ENCODE measurements at regions not wholly inside any gene's neighbourhood (a gene's known extent, or its start where the extent isn't known, plus 50 kb on each side); places are given as distances from the start of the nearest gene placed in this dataset.
A peak's percentile ranks its signal among the peaks of the same experiment; 100 is the strongest.

DNA sequence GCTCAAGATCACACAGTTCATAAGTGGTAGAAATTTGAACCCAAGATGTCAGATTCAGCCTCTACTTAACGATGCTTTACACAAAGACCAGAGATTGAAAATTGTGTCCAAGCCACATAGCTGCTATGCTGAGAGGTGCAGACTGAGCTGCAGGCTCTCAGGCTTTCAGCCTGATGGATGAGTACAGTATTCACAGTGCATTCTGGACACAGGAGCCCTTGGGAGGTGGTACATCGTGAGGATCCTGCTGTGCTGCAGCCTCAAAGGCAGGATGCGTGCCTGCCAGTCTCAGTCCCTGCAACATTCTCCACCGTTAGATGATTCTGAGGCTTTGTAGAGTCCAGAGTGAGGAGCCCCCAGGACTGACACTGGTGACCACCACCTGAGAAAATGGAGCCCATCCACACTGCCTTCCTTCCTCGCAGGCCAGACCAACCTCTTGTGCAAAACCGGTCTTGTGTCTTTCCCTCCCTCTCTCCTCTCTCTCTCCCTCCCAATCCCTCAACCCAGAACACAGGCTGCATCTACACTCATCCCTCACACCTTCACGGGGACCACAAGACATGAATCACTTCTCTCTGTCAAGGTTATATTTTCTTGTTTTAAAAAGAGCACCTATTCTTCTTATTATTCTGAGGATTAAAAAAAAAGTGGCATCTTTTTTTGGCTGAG lies 203.4 kb upstream of the ZNF507 start:
- ATAC-seq (no peak), DNase-seq (no peak)
- intact Hi-C loops (cut with micrococcal nuclease): no loop called here

GRCh38 chr19:32146664-32147063 lies 198.7 kb upstream of the ZNF507 start:
- intact Hi-C loops (cut with micrococcal nuclease): no loop called here
- ATAC-seq (no peak), DNase-seq (no peak)

GRCh38 chr19:32150605-32151004 lies 194.8 kb upstream of the ZNF507 start:
- no peak for ATAC-seq
- intact Hi-C loops (cut with micrococcal nuclease): no loop called here
- no peak for DNase-seq

DNA sequence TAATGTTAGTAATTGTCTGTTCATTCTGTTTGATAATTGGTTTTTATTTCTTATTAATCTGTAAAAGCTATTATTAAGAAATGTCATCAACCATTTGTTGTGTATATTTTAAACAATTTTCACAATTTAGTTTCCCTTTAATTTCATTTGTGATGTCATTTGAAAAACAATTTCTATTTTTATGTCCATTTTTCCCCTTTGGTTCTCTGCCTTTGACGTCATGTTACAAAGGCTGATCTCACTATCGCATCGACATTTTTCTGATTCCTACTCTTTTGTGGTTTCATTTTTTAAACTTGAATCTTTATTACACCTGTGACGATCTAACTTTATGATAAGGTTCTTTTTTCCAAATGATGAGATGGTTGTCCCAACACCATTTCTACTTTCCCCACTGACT lies 191.0 kb upstream of the ZNF507 start:
- no peak for ATAC-seq
- intact Hi-C loops (cut with micrococcal nuclease): no loop called here
- no peak for DNase-seq

- DNase-seq (no peak), ATAC-seq (no peak)
- intact Hi-C loops (cut with micrococcal nuclease): no loop called here
Measured at GRCh38 chr19:32164384-32164992, 180.9 kb upstream of the ZNF507 start.

DNA sequence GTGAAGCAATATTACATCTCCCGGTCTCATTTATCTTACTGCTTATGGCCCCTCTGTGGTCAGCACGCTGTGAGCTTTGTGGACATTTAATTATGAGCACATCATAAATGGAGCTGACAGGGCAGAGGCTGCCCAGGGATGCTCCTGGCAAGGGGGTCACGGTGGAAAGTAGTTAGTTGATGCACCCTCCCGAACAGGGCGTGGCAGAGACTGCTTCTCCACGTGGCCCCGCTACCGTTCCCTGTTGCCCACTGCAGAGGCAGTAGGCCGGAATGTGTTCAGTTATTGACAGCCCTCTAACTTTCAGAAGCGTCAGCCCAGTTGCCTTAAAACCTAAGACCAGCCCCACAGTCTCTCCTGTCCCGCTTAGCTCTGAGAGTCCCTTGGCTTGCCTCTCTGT lies 180.3 kb upstream of the ZNF507 start:
- ATAC-seq (no peak), DNase-seq (no peak)
- intact Hi-C loops (cut with micrococcal nuclease): no loop called here

- ATAC-seq (no peak), DNase-seq (no peak)
- intact Hi-C loops (cut with micrococcal nuclease): no loop called here
Measured at GRCh38 chr19:32165750-32166149, 179.7 kb upstream of the ZNF507 start.

DNA sequence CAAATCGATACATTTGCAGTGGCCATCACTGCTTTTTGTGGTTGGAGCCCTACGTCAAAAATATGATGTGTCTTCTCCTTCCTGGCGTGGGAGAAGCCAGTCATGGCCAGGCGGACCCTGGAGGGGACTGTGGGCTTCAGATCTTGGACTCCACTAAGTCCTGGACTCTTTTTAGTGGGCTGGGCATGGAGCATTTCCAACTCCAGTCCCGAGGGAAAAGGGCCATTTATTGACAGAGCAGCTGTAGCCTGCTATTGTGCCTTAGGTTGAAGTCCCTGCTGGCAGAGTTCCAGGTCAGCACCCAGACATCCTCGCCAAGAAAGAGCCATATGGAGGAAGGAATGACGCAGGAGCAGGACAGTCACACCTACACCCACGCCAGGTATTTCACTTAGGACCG lies 179.2 kb upstream of the ZNF507 start:
- ATAC-seq: no peak

DNA sequence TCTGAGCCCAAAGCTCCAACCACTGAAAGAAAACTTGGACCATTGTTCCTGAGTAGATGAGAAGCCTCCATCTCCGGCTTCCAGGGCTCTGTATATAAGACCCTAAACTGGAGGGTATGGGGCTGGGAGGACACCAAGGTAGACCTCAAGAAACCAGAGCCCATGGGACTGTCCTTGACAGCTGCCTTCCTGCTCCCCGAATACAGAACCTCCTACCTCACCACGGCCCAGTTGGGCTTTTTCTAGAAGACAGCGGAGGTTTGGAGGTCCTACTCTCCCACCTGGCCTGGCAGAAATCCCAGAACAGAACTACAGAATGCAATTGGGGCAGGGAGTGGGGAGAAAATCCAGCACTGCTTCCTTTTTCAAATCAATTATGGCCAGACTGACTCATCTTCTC lies 177.3 kb upstream of the ZNF507 start:
- intact Hi-C loops (cut with micrococcal nuclease): no loop called here
- no peak for ATAC-seq
- no peak for DNase-seq

More for the DNA sequence above, 179.2 kb upstream of the ZNF507 start:
- DNase-seq: no peak
- intact Hi-C loops (cut with micrococcal nuclease): no loop called here

- intact Hi-C loops (cut with micrococcal nuclease): no loop called here
- DNase-seq (no peak), ATAC-seq (no peak)
Measured at GRCh38 chr19:32168606-32169005, 176.8 kb upstream of the ZNF507 start.

DNA sequence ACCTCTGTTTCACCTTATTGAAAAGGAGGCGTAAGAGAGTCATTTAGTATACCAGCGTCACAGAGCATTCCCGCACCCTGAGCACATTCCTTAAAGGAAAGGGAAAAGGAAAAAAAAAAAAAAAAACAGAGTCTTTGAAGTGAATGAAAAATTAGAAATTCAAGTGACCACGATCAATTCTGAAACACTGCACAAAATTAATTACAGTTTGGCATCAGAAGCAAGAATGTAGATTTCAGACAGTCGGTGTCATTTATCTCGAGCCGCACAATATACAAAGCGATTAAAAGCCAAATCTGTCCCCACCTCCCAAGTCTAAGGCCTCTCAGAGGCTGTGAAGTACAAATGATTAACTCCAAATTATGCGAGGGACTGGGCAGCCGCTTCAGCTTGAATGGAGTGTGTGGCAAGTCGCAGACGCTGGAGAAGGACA lies 173.7 kb upstream of the ZNF507 start:
- DNase-seq (no peak), ATAC-seq (no peak)
- intact Hi-C loops (cut with micrococcal nuclease): no loop called here

DNA sequence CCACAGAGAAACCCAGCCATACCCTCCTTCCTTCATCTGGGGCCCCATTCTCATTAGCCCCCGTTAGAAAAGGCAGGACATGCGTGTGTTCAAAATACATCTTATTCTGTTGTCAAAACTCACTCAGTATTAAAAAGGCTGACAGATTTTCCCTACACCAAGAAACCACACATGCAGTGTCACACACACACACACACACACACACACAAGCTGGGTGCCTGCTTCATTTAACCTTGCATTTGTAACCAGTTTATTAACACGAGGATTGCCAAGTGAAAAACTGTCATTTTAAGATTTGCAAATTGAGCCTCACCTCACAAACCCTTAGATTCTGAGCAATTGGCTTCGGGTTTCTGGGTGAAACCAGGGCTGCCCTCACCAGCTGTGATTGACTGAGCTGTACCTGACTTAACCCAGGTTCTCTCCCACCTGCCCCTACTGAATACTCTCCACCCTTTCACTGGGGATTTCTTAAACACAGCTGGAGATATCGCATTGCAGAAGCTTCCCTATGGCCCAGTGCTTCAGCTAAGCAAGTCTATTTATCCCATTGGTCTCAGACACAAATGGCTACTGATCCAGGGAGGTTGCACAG lies 172.7 kb upstream of the ZNF507 start:
- ATAC-seq (no peak), DNase-seq (no peak)
- intact Hi-C loops (cut with micrococcal nuclease): no loop called here

DNA sequence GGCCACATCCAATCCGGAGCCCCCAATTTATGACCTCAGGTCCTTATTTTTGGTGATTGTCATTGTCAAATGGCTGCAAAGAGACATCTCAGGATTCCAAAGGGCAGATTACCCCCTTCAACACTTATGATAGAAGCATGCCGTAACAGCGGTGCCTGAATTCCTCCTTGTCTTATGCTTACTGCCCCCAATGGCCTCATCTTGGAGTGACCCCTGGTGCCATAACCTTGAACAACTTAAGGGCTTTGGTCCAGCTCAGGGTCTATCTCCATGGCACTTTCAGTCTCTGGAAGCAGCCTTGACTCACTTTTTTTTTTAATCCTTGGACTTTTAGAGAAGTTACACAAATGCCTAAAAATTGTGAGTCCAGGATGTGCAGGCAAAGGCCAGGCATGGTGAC lies 171.6 kb upstream of the ZNF507 start:
- intact Hi-C loops (cut with micrococcal nuclease): no loop called here
- DNase-seq: no peak
- ATAC-seq: no peak

DNA sequence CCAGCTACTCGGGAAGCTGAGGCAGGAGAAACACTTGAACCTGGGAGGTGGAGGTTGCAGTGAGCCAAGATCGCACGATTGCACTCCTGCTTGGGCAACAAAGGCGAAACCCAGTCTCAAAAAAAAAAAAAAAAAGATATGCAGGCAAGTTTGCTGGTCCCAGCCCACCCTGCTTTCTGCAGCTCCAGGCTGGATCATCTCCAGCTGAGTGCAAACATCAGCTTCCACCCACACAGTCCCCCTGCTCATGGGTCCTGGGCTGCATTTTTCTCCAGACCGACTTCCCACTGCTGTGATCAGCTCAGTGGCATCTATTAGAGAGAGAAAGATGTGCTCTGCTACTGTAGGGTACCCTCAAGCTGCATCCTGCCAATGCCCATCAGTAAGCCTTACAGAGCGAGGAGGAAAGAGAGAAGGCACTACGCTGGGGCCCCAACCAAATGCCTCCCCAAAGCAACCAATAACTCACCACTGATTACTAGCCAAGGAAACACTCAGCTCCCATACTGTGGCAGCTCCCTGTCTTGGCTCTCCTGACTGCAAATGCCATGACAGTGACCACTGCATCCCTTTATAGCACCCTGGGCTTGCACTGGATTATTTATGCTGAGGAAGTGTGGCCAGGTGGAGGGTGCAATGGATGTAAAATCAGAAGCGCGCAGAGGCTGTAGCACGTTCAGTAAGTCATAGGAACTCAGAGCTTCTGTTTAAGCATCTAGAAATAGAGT lies 170.9 kb upstream of the ZNF507 start:
- ATAC-seq (peak; percentile 38), DNase-seq (no peak)
- intact Hi-C loops (cut with micrococcal nuclease): no loop called here

GRCh38 chr19:32176591-32176990 lies 168.8 kb upstream of the ZNF507 start:
- ATAC-seq (no peak), DNase-seq (no peak)
- intact Hi-C loops (cut with micrococcal nuclease): no loop called here

GRCh38 chr19:32177686-32178085 lies 167.7 kb upstream of the ZNF507 start:
- DNase-seq (no peak), ATAC-seq (no peak)
- intact Hi-C loops (cut with micrococcal nuclease): no loop called here

GRCh38 chr19:32178401-32178800 lies 167.0 kb upstream of the ZNF507 start:
- no peak for ATAC-seq

DNA sequence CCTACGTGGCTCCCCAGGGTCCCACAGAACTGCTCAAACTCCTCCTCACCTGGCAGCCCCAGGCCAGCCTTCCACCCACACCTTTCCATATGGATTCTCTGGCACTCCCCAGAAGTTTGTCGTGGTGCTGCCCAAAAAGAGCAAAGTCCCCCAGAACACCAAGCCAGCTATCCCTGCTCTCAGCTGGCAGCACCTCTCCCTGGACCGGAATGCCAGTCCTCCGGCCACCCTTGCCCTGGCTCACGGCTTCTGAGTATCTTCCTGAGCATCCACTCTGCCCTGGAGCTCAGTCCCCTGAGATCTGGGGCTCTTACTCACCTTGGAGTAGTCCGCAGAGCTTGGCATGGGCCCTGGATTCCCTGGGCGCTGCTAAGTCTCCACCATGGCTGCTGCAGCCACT lies 166.5 kb upstream of the ZNF507 start:
- no peak for ATAC-seq
- intact Hi-C loops (cut with micrococcal nuclease): no loop called here
- no peak for DNase-seq

More at GRCh38 chr19:32178401-32178800, 167.0 kb upstream of the ZNF507 start:
- intact Hi-C loops (cut with micrococcal nuclease): no loop called here
- no peak for DNase-seq

DNA sequence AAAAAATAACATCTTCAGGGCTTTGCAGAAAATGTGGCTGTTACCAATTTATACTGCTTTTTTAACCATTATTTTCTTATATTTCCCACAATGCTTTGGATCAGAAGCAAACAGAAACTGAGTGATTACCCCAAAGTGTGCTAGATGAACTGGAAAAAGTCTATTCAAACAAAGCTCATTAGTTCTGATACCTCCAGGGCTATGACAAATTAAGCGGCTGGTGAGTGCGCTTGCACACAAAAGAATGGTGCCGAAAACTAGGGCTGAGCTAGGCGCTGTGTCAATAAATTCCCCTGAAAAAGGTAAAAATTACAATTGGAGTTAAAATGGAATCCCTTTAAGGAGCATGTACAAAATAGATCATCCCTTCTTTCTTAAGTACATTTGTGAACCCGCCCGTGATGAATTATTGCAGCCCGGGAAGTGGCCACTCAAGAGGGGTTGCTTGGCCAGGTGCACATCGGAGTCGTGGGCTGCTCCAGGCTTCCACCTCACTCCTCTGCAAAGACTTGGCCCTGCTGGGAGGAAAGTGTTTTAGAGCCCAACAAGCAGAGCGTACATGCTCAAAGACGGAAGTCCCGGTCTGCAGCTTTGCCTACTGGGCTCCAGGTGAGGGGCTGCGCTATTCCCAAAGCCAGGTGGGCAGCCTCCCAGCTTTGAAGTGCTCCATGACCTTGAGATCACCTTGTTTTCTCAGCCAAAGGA lies 164.0 kb upstream of the ZNF507 start:
- ATAC-seq: no peak
- no peak for DNase-seq
- intact Hi-C loops (cut with micrococcal nuclease): no loop called here
